ENCODE measurements at regions not wholly inside any gene's neighbourhood (a gene's known extent, or its start where the extent isn't known, plus 50 kb on each side); places are given as distances from the start of the nearest gene placed in this dataset.

GRCh38 chr20:58094160-58094559 lies 134.3 kb downstream of the ANKRD60 start:
- no peak for TF ChIP-seq POLR2A (IDR thresholded peaks at IDR 0.05; ENCODE audit: low read depth)
- no peak for TF ChIP-seq EP300 (IDR thresholded peaks at IDR 0.05)
- no peak for TF ChIP-seq POLR2AphosphoS5 (IDR thresholded peaks at IDR 0.05)
- TF ChIP-seq CTCF (IDR thresholded peaks at IDR 0.05): no peak
- H3K4me3 ChIP-seq: no peak overlapping the region
- no peak overlapping the region for H3K27ac ChIP-seq (replicated peaks in 1 of 4)
- intact Hi-C loops (cut with DNase I): no loop called here
- H3K36me3 ChIP-seq: no peaks in the 10 kb centered on the region
- no peaks in the 10 kb centered on the region for H3K9me3 ChIP-seq
- WGBS: 95% methylated on average over 7 of the region's 9 CpGs
- no peak for DNase-seq (ENCODE audit: extremely low spot score)
- H3K4me1 ChIP-seq: peaks cover 0 to 14% (median 6%) of the 10 kb centered on the region in 4 donors
- H3K27me3 ChIP-seq: no peaks in the 10 kb centered on the region

DNA sequence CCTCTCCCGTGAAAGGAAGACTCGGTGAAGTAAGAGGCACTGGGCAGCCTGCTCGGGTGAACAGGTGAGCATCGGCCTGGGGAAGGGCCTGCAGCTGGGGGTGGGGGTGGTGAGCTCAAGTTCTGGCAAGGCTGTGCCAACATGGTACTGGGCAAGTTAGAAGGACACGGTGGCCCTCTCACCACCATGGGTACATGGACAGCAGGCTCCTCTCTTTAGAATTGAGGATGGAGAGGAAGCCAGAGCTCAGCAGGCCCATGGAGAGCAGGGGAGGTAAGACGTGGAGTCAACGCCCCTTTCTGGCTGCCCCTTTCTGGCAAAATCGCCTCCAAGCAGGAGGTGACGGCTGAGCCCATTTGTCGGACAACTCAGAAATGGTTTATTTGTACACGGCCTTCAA lies 135.6 kb downstream of the ANKRD60 start:
- H3K4me3 ChIP-seq: no peak overlapping the region
- WGBS: 93% methylated on average over 11 of the region's 11 CpGs
- no peaks in the 10 kb centered on the region for H3K27me3 ChIP-seq
- no peaks in the 10 kb centered on the region for H3K9me3 ChIP-seq
- TF ChIP-seq CTCF (IDR thresholded peaks at IDR 0.05) (no peak), POLR2A (IDR thresholded peaks at IDR 0.05; ENCODE audit: low read depth) (no peak), POLR2AphosphoS5 (IDR thresholded peaks at IDR 0.05) (no peak), EP300 (IDR thresholded peaks at IDR 0.05) (no peak)
- peaks cover 0 to 14% (median 6%) of the 10 kb centered on the region in 4 donors for H3K4me1 ChIP-seq
- no peak overlapping the region for H3K27ac ChIP-seq (replicated peaks in 1 of 4)
- DNase-seq (ENCODE audit: extremely low spot score): no peak
- intact Hi-C loops (cut with DNase I): no loop called here
- no peaks in the 10 kb centered on the region for H3K36me3 ChIP-seq

DNA sequence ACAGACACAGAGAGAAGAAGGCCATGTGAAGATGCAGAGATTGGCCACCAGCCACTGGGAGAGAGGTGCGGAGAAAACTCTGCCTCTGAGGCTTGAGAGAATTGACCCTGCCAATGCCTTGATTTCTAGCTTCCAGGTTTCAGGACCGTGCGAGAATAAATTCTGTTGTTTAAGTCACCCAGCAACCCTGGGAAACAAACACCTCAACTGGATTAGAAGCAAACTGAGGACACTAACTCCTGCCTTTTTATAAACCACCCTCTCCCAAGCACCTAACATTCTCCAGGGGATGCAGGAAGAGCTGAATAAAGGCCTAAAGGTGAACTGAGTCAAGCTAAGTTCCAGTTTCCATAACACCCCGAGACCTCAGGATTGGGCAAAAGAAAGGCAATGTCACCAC lies 136.1 kb downstream of the ANKRD60 start:
- Histone ChIP-seq H3K4me3 (no peak overlapping the region), H3K36me3 (no peaks in the 10 kb centered on the region), H3K27ac (replicated peaks in 1 of 4) (no peak overlapping the region), H3K4me1 (peaks cover 0 to 14% (median 6%) of the 10 kb centered on the region in 4 donors), H3K27me3 (no peaks in the 10 kb centered on the region), H3K9me3 (no peaks in the 10 kb centered on the region)
- 54% methylated on average over 4 of the region's 4 CpGs for WGBS
- intact Hi-C loops (cut with DNase I): no loop called here
- no peak for TF ChIP-seq POLR2A (IDR thresholded peaks at IDR 0.05; ENCODE audit: low read depth)
- TF ChIP-seq POLR2AphosphoS5 (IDR thresholded peaks at IDR 0.05): no peak
- TF ChIP-seq CTCF (IDR thresholded peaks at IDR 0.05): no peak
- no peak for TF ChIP-seq EP300 (IDR thresholded peaks at IDR 0.05)
- no peak for DNase-seq (ENCODE audit: extremely low spot score)

GRCh38 chr20:58091810-58092209 lies 136.6 kb downstream of the ANKRD60 start:
- Histone ChIP-seq H3K4me3 (no peak overlapping the region), H3K9me3 (no peaks in the 10 kb centered on the region), H3K4me1 (peaks cover 0 to 17% (median 6%) of the 10 kb centered on the region in 4 donors), H3K27ac (replicated peaks in 1 of 4) (no peak overlapping the region), H3K36me3 (no peaks in the 10 kb centered on the region), H3K27me3 (no peaks in the 10 kb centered on the region)
- no peak for TF ChIP-seq POLR2A (IDR thresholded peaks at IDR 0.05; ENCODE audit: low read depth)
- no peak for TF ChIP-seq CTCF (IDR thresholded peaks at IDR 0.05)
- TF ChIP-seq EP300 (IDR thresholded peaks at IDR 0.05): no peak
- TF ChIP-seq POLR2AphosphoS5 (IDR thresholded peaks at IDR 0.05): no peak
- WGBS: 86% methylated on average over 8 of the region's 8 CpGs
- DNase-seq (ENCODE audit: extremely low spot score): no peak
- intact Hi-C loops (cut with DNase I): no loop called here

- H3K27ac ChIP-seq (replicated peaks in 1 of 4): no peak overlapping the region
- intact Hi-C loops (cut with DNase I): no loop called here
- no peaks in the 10 kb centered on the region for H3K9me3 ChIP-seq
- TF ChIP-seq EP300 (IDR thresholded peaks at IDR 0.05) (no peak), CTCF (IDR thresholded peaks at IDR 0.05) (no peak), POLR2AphosphoS5 (IDR thresholded peaks at IDR 0.05) (no peak), POLR2A (IDR thresholded peaks at IDR 0.05; ENCODE audit: low read depth) (no peak)
- H3K36me3 ChIP-seq: no peaks in the 10 kb centered on the region
- 91% methylated on average over 3 of the region's 3 CpGs for WGBS
- no peak overlapping the region for H3K4me3 ChIP-seq
- no peak for DNase-seq (ENCODE audit: extremely low spot score)
- H3K4me1 ChIP-seq: peaks cover 0 to 19% (median 6%) of the 10 kb centered on the region in 4 donors
- no peaks in the 10 kb centered on the region for H3K27me3 ChIP-seq
Measured at GRCh38 chr20:58090161-58090560, 138.3 kb downstream of the ANKRD60 start.
